HepG2 (cell line): ENCODE measurements at regions not wholly inside any gene's neighbourhood (a gene's known extent, or its start where the extent isn't known, plus 50 kb on each side); places are given as distances from the start of the nearest gene placed in this dataset.

ENCODE experiments used
- ATAC-seq: fragments of 200-7000 bp; cut with Tn5 transposase; 3 replicates; pipeline ENCODE4 v1.9.1; 2020; ENCODE audit warnings: mild to moderate bottlenecking, moderate library complexity
- BruUV-seq: library from RNA; stranded (reverse); fragments of 400-500 nt; replicated peaks from 2 replicates; lab custom pipeline; 2021; lab: Mats Ljungman, UMichigan
- CTCF ChIA-PET: fragments of 300-600 bp; formaldehyde crosslinking; extraction: SDS; loops from one replicate; lab custom pipeline; 2021; ENCODE audit warnings: low total read pairs, inconsistent platforms, low intra/inter-chr PET ratio; lab: Yijun Ruan, JAX
- POLR2A ChIA-PET: fragments of 350-600 bp; sonication (Branson Sonifier 250); formaldehyde crosslinking; loops from one replicate; lab custom pipeline; 2020; ENCODE audit warnings: antibody characterized with exemption, inconsistent platforms; lab: Yijun Ruan, JAX
- DNase-seq: peaks from one replicate; pipeline ENCODE4 v3.0.0-alpha.2; 2015; ENCODE audit warnings: low spot score
- FAIRE-seq: peaks from 3 replicates; lab custom pipeline; 2011; peaks lifted over from hg19 to GRCh38; lab: Jason Lieb, UNC
- H2AFZ ChIP-seq: one replicate; pipeline ENCODE4 v1.6.1; 2011; ENCODE audit warnings: low read length, inconsistent platforms
- H3K27ac ChIP-seq: fragments of 300-600 bp; 3 replicates; pipeline ENCODE4 v1.8.0; 2011; ENCODE audit warnings: mixed run types, mild to moderate bottlenecking, mixed read lengths, low read length, inconsistent platforms; ENCODE audit not compliant: insufficient read depth; ENCODE audit errors: extremely low read length
- H3K27me3 ChIP-seq, 2 experiments: fragments of 200-600 bp in 1 of 2; 2 replicates in 1 of 2; 3 replicates in 1 of 2; pipeline versions ENCODE4 v1.6.0 to v1.8.0; 2011; ENCODE audit warnings: low read length in 2 of 2, mild to moderate bottlenecking in 2 of 2, moderate library complexity in 2 of 2, inconsistent platforms in 1 of 2; ENCODE audit not compliant: insufficient read depth in 2 of 2, control insufficient read depth in 1 of 2
- H3K36me3 ChIP-seq, 2 experiments: fragments of 200-600 bp in 1 of 2; replicated peaks in 1 of 2; 2 replicates in 1 of 2; 3 replicates in 1 of 2; pipeline versions ENCODE4 v1.5.1 to v1.8.0; 2011; ENCODE audit warnings: low read length in 2 of 2, inconsistent platforms in 1 of 2; ENCODE audit not compliant: insufficient read depth in 2 of 2, control insufficient read depth in 1 of 2
- H3K4me1 ChIP-seq: 2 replicates; pipeline ENCODE4 v1.5.1; 2012; ENCODE audit warnings: low read length, inconsistent platforms; ENCODE audit not compliant: insufficient read depth
- H3K4me2 ChIP-seq: 2 replicates; pipeline ENCODE4 v1.6.0; 2011; ENCODE audit warnings: low read depth, low read length, inconsistent platforms
- H3K4me3 ChIP-seq, 3 experiments: fragments of 200-600 bp in 1 of 3; sonication (generic), shearing (Covaris generic) in 1 of 3; replicated peaks in 1 of 3; 2 replicates each; pipeline ENCODE4 v1.5.1; 2011 to 2016; ENCODE audit warnings: low read length in 3 of 3, inconsistent platforms in 2 of 3, low read depth in 2 of 3, mild to moderate bottlenecking in 2 of 3, control low read depth in 1 of 3, mixed read lengths in 1 of 3; ENCODE audit not compliant: insufficient read depth in 1 of 3
- H3K79me2 ChIP-seq: one replicate; pipeline ENCODE4 v1.6.1; 2011; ENCODE audit warnings: low read length, inconsistent platforms; ENCODE audit not compliant: insufficient read depth
- H3K9ac ChIP-seq: 2 replicates; pipeline ENCODE4 v1.6.0; 2011; ENCODE audit warnings: mild to moderate bottlenecking, low read depth, low read length, inconsistent platforms; ENCODE audit not compliant: insufficient read depth
- H3K9me3 ChIP-seq: 2 replicates; pipeline ENCODE4 v1.5.1; 2012; ENCODE audit warnings: mild to moderate bottlenecking, low read length
- H4K20me1 ChIP-seq: 2 replicates; pipeline ENCODE4 v1.6.0; 2011; ENCODE audit warnings: inconsistent platforms, mild to moderate bottlenecking, low read length, moderate library complexity; ENCODE audit not compliant: insufficient read depth
- ATRX ChIP-seq: sonication (generic); formaldehyde crosslinking; IDR thresholded peaks from 2 replicates; pipeline ENCODE4 v1.4.0; 2020; ENCODE audit warnings: missing genetic modification reagents, borderline replicate concordance
- HDAC1 ChIP-seq: sonication (generic); formaldehyde crosslinking; IDR thresholded peaks from 2 replicates; pipeline ENCODE4 v1.5.1; 2020; ENCODE audit warnings: mild to moderate bottlenecking, missing genetic modification reagents
- HNRNPK ChIP-seq: fragments of 200-400 bp; formaldehyde crosslinking; IDR thresholded peaks from 2 replicates; pipeline ENCODE4 v1.6.1; 2018; ENCODE audit warnings: low read length, low read depth, moderate library complexity, mild to moderate bottlenecking; ENCODE audit not compliant: poor library complexity, severe bottlenecking
- MATR3 ChIP-seq: sonication (generic); formaldehyde crosslinking; IDR thresholded peaks from 2 replicates; pipeline ENCODE4 v1.4.0; 2020; ENCODE audit warnings: missing genetic modification reagents
- MZF1 ChIP-seq: sonication (generic); formaldehyde crosslinking; IDR thresholded peaks from 2 replicates; pipeline ENCODE4 v1.8.1; 2023; ENCODE audit warnings: mild to moderate bottlenecking, missing genetic modification reagents, borderline replicate concordance
- PITX1 ChIP-seq: sonication (generic); formaldehyde crosslinking; IDR thresholded peaks from 2 replicates; pipeline ENCODE4 v1.5.1; 2020; ENCODE audit warnings: mild to moderate bottlenecking, missing genetic modification reagents
- RAD51 ChIP-seq: fragments of 450-650 bp; IDR thresholded peaks from 2 replicates; pipeline ENCODE4 v1.6.1; 2016; ENCODE audit warnings: borderline replicate concordance
- SYNCRIP ChIP-seq: fragments of 200-400 bp; formaldehyde crosslinking; IDR thresholded peaks from 2 replicates; pipeline ENCODE4 v1.6.1; 2018; ENCODE audit warnings: mild to moderate bottlenecking, low read depth, low read length; ENCODE audit not compliant: insufficient read depth
- TFDP2 ChIP-seq: sonication (generic); formaldehyde crosslinking; IDR thresholded peaks from 2 replicates; pipeline ENCODE4 v1.4.0; 2020; ENCODE audit warnings: missing genetic modification reagents
- ZNF124 ChIP-seq: sonication (generic); formaldehyde crosslinking; IDR thresholded peaks from 2 replicates; pipeline ENCODE4 v1.4.0; 2020; ENCODE audit warnings: missing genetic modification reagents
- ZNF276 ChIP-seq: sonication (generic); formaldehyde crosslinking; IDR thresholded peaks from 2 replicates; pipeline ENCODE4 v1.4.0; 2020; ENCODE audit warnings: mild to moderate bottlenecking, low read depth, missing genetic modification reagents
- ZNF33A ChIP-seq: sonication (generic); formaldehyde crosslinking; IDR thresholded peaks from 2 replicates; pipeline ENCODE4 v1.5.1; 2020; ENCODE audit warnings: missing genetic modification reagents, mild to moderate bottlenecking, moderate library complexity, borderline replicate concordance
- ZNF431 ChIP-seq: sonication (generic); formaldehyde crosslinking; IDR thresholded peaks from 2 replicates; pipeline ENCODE4 v1.9.0; 2022; ENCODE audit warnings: missing genetic modification reagents, low read depth, mild to moderate bottlenecking, borderline replicate concordance
- ZNF484 ChIP-seq: sonication (generic); formaldehyde crosslinking; IDR thresholded peaks from 2 replicates; pipeline ENCODE4 v1.5.1; 2020; ENCODE audit warnings: mild to moderate bottlenecking, low read depth, missing genetic modification reagents, borderline replicate concordance
- ZNF547 ChIP-seq: sonication (generic); formaldehyde crosslinking; IDR thresholded peaks from 2 replicates; pipeline ENCODE4 v1.5.1; 2020; ENCODE audit warnings: mild to moderate bottlenecking, missing genetic modification reagents
- ZNF772 ChIP-seq: sonication (generic); formaldehyde crosslinking; IDR thresholded peaks from 2 replicates; pipeline ENCODE4 v1.5.0; 2020; ENCODE audit warnings: mild to moderate bottlenecking, missing genetic modification reagents
- WGBS: methylation state at CpG from one replicate; pipeline ENCODE4 v1.1.6; 2017; ENCODE audit warnings: low lambda C conversion rate; 5-methylcytosine and 5-hydroxymethylcytosine counted together
- in situ Hi-C: cut with HindIII; loops from 2 replicates; pipeline ENCODE4 v1.10.0; 2017; ENCODE audit warnings: low pct_unique_long_range_greater_than_20kb; ENCODE audit not compliant: extremely low pct_ligation_motif_present
- intact Hi-C: fragments of 100-400 bp; cut with micrococcal nuclease; formaldehyde crosslinking; loops from one replicate; pipeline ENCODE4 v1.10.0; 2022; ENCODE audit not compliant: unreplicated experiment

GRCh38 chr6:148192310-148192709 lies 150.3 kb upstream of the SASH1 start (continued):
- TF ChIP-seq ZNF772 (CRISPR knock-in tag) (no peak), HNRNPK (no peak), ZNF276 (CRISPR knock-in tag) (no peak)
- TF ChIP-seq, all 625 proteins: peak for 0

- ATAC-seq (no peak), FAIRE-seq (no peak), DNase-seq (no peak)
- ChIA-PET CTCF (no interaction called here), POLR2A (no interaction called here)
- H4K20me1 ChIP-seq, result no peaks in the 10 kb centered on the region
- H3K9me3 ChIP-seq, result no peaks in the 10 kb centered on the region
- no TSS peak for BruUV-seq
- no peak overlapping the region for H3K27ac ChIP-seq
- in situ Hi-C loops, result no loop called here
- no peak overlapping the region for H3K4me3 ChIP-seq
- no peaks in the 10 kb centered on the region for H3K4me1 ChIP-seq
- no peak overlapping the region for H3K9ac ChIP-seq
- H3K4me2 ChIP-seq, result no peak overlapping the region
- TF ChIP-seq ZNF431 (CRISPR knock-in tag), result no peak
- no peak for TF ChIP-seq RAD51
- no peak for TF ChIP-seq HDAC1 (CRISPR knock-in tag)
- TF ChIP-seq ZNF547 (CRISPR knock-in tag), result no peak
- TF ChIP-seq MZF1 (CRISPR knock-in tag), result no peak
- no peak for TF ChIP-seq ATRX (CRISPR knock-in tag)
- TF ChIP-seq ZNF484, result no peak
- no peak for TF ChIP-seq ZNF124
- no peak for TF ChIP-seq ZNF33A (CRISPR knock-in tag)
- no peak for TF ChIP-seq MATR3 (CRISPR knock-in tag)
- TF ChIP-seq SYNCRIP, result no peak
- TF ChIP-seq TFDP2 (CRISPR knock-in tag), result no peak
- no peak for TF ChIP-seq PITX1 (CRISPR knock-in tag)
- no peak overlapping the region for H2AFZ ChIP-seq
- WGBS, result 32% methylated on average over 5 of the region's 5 CpGs
- no peaks in the 10 kb centered on the region for H3K36me3 ChIP-seq
- H3K79me2 ChIP-seq, result no peaks in the 10 kb centered on the region
- intact Hi-C loops, result no loop called here
- H3K27me3 ChIP-seq, result peaks cover 0 to 7% of the 10 kb centered on the region in 2 experiments; a peak in 3 of 5 replicates
Observed at GRCh38 chr6:148193063-148193680, 149.5 kb upstream of the SASH1 start.
